SK-N-SH treated with all-trans-retinoic acid at 6 μM for 48 hours (cell line): ENCODE measurements at regions not wholly inside any gene's neighbourhood (a gene's known extent, or its start where the extent isn't known, plus 50 kb on each side); places are given as distances from the start of the nearest gene placed in this dataset.
"Not testable (repeated sequence)": the region's sequence is repeated elsewhere in the genome, so short reads cannot be mapped to it uniquely, and the experiment has no call there.

ENCODE experiments used
- ATAC-seq: fragments of 200-7000 bp; cut with Tn5 transposase; 3 replicates; pipeline ENCODE4 v1.9.1; 2020; ENCODE audit warnings: mild to moderate bottlenecking, moderate library complexity
- ARNTL ChIP-seq: fragments of 450-650 bp; formaldehyde crosslinking; IDR thresholded peaks from 2 replicates; pipeline ENCODE4 v1.5.0; 2020; ENCODE audit warnings: low read depth, mild to moderate bottlenecking, moderate library complexity, borderline replicate concordance
- BACH2 ChIP-seq: fragments of 250-450 bp; sonication (Bioruptor Pico); IDR thresholded peaks from 2 replicates; pipeline ENCODE4 v1.9.0; 2021; ENCODE audit warnings: mild to moderate bottlenecking, borderline replicate concordance
- CSDC2 ChIP-seq: fragments of 250-450 bp; sonication (Bioruptor Pico); IDR thresholded peaks from 2 replicates; pipeline ENCODE4 v1.5.0; 2020; ENCODE audit warnings: mild to moderate bottlenecking, moderate library complexity
- ESRRG ChIP-seq: fragments of 250-450 bp; sonication (Bioruptor Pico); IDR thresholded peaks from 2 replicates; pipeline ENCODE4 v1.6.1; 2021; ENCODE audit warnings: mild to moderate bottlenecking
- ISL1 ChIP-seq: fragments of 250-450 bp; sonication (Bioruptor Pico); IDR thresholded peaks from 2 replicates; pipeline ENCODE4 v2.1.2; 2022; ENCODE audit warnings: mild to moderate bottlenecking, moderate library complexity
- OSR1 ChIP-seq: fragments of 250-450 bp; sonication (Bioruptor Pico); IDR thresholded peaks from 2 replicates; pipeline ENCODE4 v1.8.0; 2022; ENCODE audit warnings: moderate library complexity, mild to moderate bottlenecking, inconsistent platforms
- PATZ1 ChIP-seq: fragments of 250-450 bp; sonication (Bioruptor Pico); IDR thresholded peaks from 2 replicates; pipeline ENCODE4 v1.8.0; 2020; ENCODE audit warnings: mild to moderate bottlenecking, moderate library complexity, borderline replicate concordance
- RARB ChIP-seq: fragments of 250-450 bp; sonication (Bioruptor Pico); IDR thresholded peaks from 2 replicates; pipeline ENCODE4 v1.8.0; 2021; ENCODE audit warnings: mild to moderate bottlenecking, moderate library complexity
- SNAI2 ChIP-seq: fragments of 250-450 bp; sonication (Bioruptor Pico); IDR thresholded peaks from 2 replicates; pipeline ENCODE4 v1.5.0; 2020; ENCODE audit warnings: mild to moderate bottlenecking, moderate library complexity
- TCF4 ChIP-seq: fragments of 250-450 bp; sonication (Bioruptor Pico); IDR thresholded peaks from 2 replicates; pipeline ENCODE4 v1.8.0; 2021; ENCODE audit warnings: mild to moderate bottlenecking, moderate library complexity, borderline replicate concordance
- TOX ChIP-seq: fragments of 250-450 bp; sonication (Bioruptor Pico); IDR thresholded peaks from 2 replicates; pipeline ENCODE4 v1.8.0; 2021; ENCODE audit warnings: mild to moderate bottlenecking, moderate library complexity, borderline replicate concordance
- TSHZ2 ChIP-seq: fragments of 250-450 bp; sonication (Bioruptor Pico); IDR thresholded peaks from 2 replicates; pipeline ENCODE4 v1.5.0; 2020; ENCODE audit warnings: mild to moderate bottlenecking, moderate library complexity
- ZC3H10 ChIP-seq: fragments of 250-450 bp; sonication (Bioruptor Pico); IDR thresholded peaks from 2 replicates; pipeline ENCODE4 v1.5.1; 2021; ENCODE audit warnings: mild to moderate bottlenecking, moderate library complexity
- ZFP3 ChIP-seq: fragments of 250-450 bp; sonication (Bioruptor Pico); IDR thresholded peaks from 2 replicates; pipeline ENCODE4 v1.5.0; 2020; ENCODE audit warnings: mild to moderate bottlenecking, moderate library complexity
- ZFP30 ChIP-seq: fragments of 450-650 bp; formaldehyde crosslinking; IDR thresholded peaks from 2 replicates; pipeline ENCODE4 v1.5.0; 2022; ENCODE audit warnings: mild to moderate bottlenecking, moderate library complexity
- ZNF565 ChIP-seq: fragments of 450-650 bp; formaldehyde crosslinking; conservative IDR thresholded peaks from 2 replicates; pipeline ENCODE4 v1.5.0; 2020; ENCODE audit warnings: low read depth, mild to moderate bottlenecking, moderate library complexity
- ZNF70 ChIP-seq: fragments of 450-650 bp; formaldehyde crosslinking; IDR thresholded peaks from 2 replicates; pipeline ENCODE4 v1.5.0; 2020; ENCODE audit warnings: mild to moderate bottlenecking, moderate library complexity
- ZNF8 ChIP-seq: fragments of 450-650 bp; formaldehyde crosslinking; IDR thresholded peaks from 2 replicates; pipeline ENCODE4 v1.5.0; 2020; ENCODE audit warnings: mild to moderate bottlenecking, moderate library complexity

DNA sequence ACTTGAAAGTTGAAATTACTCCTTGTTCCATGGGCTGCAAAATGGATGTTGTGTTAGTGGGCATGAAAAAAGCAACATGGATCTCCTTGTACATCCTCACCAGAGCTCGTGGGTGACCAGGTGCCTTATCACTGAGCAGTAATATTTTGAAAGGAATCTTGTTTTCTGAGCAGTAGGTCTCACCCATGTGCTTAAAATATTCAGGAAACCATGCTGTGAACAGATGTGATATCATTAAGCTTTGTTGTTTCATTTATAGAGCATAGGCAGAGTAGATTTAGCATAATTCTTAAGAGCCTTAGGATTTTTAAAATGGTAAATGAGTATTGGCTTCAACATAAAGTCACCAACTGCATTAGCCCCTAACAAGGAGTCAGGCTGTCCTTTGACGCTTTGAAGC lies 316.6 kb downstream of the TYW1 start:
- TF ChIP-seq ZFP3 (CRISPR knock-in tag) (no peak), ARNTL (CRISPR knock-in tag) (no peak), ZNF565 (CRISPR knock-in tag) (no peak), ESRRG (CRISPR knock-in tag) (no peak), BACH2 (CRISPR knock-in tag) (no peak), ZNF70 (CRISPR knock-in tag) (no peak), ZNF8 (no peak), TOX (CRISPR knock-in tag) (no peak), ZFP30 (no peak), ISL1 (CRISPR knock-in tag) (no peak), PATZ1 (CRISPR knock-in tag) (no peak), OSR1 (CRISPR knock-in tag) (no peak), CSDC2 (CRISPR knock-in tag) (no peak), SNAI2 (CRISPR knock-in tag) (no peak), TCF4 (CRISPR knock-in tag) (no peak)
- no peak for ATAC-seq

DNA sequence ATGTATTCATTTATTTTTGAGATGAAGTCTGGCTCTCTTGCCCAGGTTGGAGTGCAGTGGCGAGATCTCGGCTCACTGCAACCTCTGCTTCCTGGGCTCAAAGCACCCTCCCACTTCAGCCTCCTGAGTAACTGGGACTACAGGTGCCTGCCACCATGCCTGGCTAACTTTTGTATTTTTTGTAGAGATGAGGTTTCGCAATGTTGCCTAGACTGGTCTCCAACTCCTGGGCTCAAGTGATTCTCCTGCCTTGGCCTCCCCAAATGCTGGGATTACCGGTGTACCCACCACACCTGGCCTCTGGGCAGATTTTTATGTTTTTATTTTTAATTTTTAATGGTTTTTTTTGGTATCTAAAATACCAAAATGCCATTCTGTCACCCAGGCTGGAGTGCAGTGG lies 320.3 kb downstream of the TYW1 start:
- ATAC-seq, result not testable (repeated sequence)

DNA sequence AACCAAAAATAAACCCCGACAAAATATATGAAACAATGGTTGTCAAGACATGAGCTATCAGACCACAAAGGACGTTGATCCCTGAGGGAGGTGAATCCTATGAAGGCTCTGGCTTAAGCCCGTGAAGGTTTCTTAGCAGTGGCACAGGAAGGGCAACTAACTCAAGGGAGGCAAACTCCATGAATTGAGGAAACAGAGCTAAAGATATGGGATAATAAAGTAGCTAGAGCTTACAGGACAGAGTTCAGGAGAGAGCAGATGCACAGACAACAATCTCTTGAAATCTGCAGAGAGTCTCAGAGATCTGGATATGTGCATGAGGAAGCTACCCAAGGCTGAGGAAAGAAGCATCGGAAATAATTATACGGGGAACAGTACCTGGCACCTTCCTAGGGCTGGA lies 331.6 kb downstream of the TYW1 start:
- not testable (repeated sequence) for ATAC-seq

DNA sequence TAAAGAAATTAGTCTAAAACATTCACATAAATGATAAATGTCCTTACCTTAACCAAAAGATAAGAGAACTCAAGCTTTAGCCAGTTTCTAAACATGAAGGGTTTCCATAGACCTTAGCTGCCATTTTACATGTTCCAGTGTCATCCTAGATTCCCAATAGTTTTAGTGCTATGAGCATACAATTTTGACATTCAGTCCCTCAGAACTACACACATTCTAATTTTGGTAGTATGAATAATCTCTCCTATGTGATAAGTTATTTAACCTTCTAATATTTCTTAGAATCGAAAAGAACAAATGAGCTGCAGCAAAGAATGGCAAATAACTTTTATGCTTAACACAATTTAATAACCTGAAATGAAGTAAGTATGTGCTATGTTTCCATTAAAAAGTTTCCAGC lies 338.5 kb downstream of the TYW1 start:
- not testable (repeated sequence) for ATAC-seq

DNA sequence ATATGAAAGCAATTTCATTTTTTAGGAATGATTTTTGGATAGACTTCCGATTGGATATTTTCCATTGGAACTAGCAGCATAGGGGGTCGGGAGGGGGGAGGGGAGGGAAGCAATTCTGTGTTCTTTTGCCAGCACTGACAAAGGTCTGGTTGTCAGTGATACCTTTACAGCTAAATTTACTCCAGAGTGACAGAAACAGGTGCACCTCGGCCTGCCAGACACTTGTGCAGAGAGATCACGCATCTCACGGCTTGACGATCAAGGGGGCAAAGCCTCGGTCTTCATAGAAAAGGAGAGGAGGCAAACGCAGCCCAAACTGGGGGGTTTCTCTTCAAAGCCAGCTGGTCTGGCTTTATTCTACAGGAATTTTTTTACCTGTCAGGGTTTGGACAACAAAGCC lies 339.0 kb downstream of the TYW1 start:
- ATAC-seq, result not testable (repeated sequence)

DNA sequence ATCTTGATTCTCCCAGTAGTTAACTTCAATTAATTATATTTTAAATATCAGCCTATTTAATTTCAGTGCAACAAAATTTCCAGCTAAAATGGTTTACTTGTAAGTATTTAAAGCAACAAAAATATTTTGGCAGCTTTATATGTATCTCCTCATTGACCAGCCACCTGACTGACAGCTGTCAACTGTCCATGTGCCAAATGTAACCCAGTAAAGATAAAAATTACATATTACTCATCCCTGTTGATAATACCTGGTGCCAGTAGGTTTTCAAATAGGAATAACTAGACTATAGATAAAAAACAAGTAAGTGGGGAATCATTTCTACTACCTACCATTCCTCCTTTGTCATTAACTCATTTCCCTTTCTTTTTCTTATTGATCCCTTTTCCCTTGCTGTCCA lies 341.9 kb downstream of the TYW1 start:
- ATAC-seq, result not testable (repeated sequence)

GRCh38 chr7:67341153-67341768 lies 344.6 kb downstream of the TYW1 start:
- ATAC-seq, result no peak
- TF ChIP-seq ZNF565 (CRISPR knock-in tag) (no peak), TSHZ2 (CRISPR knock-in tag) (no peak), PATZ1 (CRISPR knock-in tag) (no peak), BACH2 (CRISPR knock-in tag) (no peak), ZFP30 (no peak), RARB (CRISPR knock-in tag) (no peak), ZNF8 (no peak), ZC3H10 (CRISPR knock-in tag) (no peak), TOX (CRISPR knock-in tag) (no peak), ZFP3 (CRISPR knock-in tag) (no peak)
